Kidney (tissue), 13 donors: ENCODE measurements at regions not wholly inside any gene's neighbourhood (a gene's known extent, or its start where the extent isn't known, plus 50 kb on each side); places are given as distances from the start of the nearest gene placed in this dataset.

ENCODE experiments used
- DNase-seq, 5 donors: peaks; one replicate each; pipeline ENCODE4 v3.0.0-alpha.2; 2013 to 2020
- FAIRE-seq: peaks from 2 replicates; lab custom pipeline; 2012; peaks lifted over from hg19 to GRCh38; lab: Jason Lieb, UNC
- H3K27ac ChIP-seq, 2 donors: one replicate each; pipeline ENCODE4 v1.7.0; 2013; ENCODE audit warnings: low read depth in 2 of 2, low read length in 2 of 2, inconsistent platforms in 1 of 2
- H3K27me3 ChIP-seq: one replicate; pipeline ENCODE4 v1.7.1; 2013; ENCODE audit warnings: low read length, inconsistent platforms; ENCODE audit not compliant: control insufficient read depth, insufficient read depth
- H3K36me3 ChIP-seq, 3 donors: one replicate each; pipeline versions ENCODE4 v1.7.0 to v1.7.1; 2013; ENCODE audit warnings: low read length in 3 of 3, control low read depth in 1 of 3, inconsistent platforms in 1 of 3; ENCODE audit not compliant: insufficient read depth in 3 of 3, control insufficient read depth in 2 of 3
- H3K4me1 ChIP-seq, 3 donors: one replicate each; pipeline versions ENCODE4 v1.7.0 to v1.7.1; 2013; ENCODE audit warnings: low read length in 3 of 3, inconsistent platforms in 1 of 3, low read depth in 1 of 3; ENCODE audit not compliant: control insufficient read depth in 2 of 3, insufficient read depth in 2 of 3
- H3K4me3 ChIP-seq, 3 donors: one replicate each; pipeline versions ENCODE4 v1.7.0 to v1.8.1; 2013; ENCODE audit warnings: low read length in 3 of 3, control low read depth in 1 of 3, inconsistent platforms in 1 of 3
- H3K9ac ChIP-seq, 3 donors: one replicate each; pipeline versions ENCODE4 v1.7.0 to v1.7.1; 2013; ENCODE audit warnings: low read length in 3 of 3, control low read depth in 1 of 3, inconsistent platforms in 1 of 3
- H3K9me3 ChIP-seq, 3 donors: one replicate each; pipeline versions ENCODE4 v1.7.0 to v1.7.1; 2013; ENCODE audit warnings: low read length in 3 of 3, control low read depth in 1 of 3, inconsistent platforms in 1 of 3; ENCODE audit not compliant: control insufficient read depth in 2 of 3, insufficient read depth in 1 of 3
- intact Hi-C: fragments of 100-400 bp; cut with DNase I; formaldehyde crosslinking; loops from one replicate; pipeline ENCODE4 v1.11.1; 2022
- TF ChIP-seq, protein P1 (sequence below): IDR thresholded peaks from 3 replicates; pipeline ENCODE4 v1.5.1; 2012; ENCODE audit warnings: mild to moderate bottlenecking, moderate library complexity, borderline replicate concordance; ENCODE audit not compliant: insufficient read depth; ENCODE audit errors: extremely low read depth
- donor health status: control.
- donor health status: control.
- donor health status: control.
- donor health status: control.
- donor health status: control.
- donor health status: DM: yes; HTN: yes; CAD: no.
- donor health status: Normal renal cell carcinoma (clear cell type).

DNA sequence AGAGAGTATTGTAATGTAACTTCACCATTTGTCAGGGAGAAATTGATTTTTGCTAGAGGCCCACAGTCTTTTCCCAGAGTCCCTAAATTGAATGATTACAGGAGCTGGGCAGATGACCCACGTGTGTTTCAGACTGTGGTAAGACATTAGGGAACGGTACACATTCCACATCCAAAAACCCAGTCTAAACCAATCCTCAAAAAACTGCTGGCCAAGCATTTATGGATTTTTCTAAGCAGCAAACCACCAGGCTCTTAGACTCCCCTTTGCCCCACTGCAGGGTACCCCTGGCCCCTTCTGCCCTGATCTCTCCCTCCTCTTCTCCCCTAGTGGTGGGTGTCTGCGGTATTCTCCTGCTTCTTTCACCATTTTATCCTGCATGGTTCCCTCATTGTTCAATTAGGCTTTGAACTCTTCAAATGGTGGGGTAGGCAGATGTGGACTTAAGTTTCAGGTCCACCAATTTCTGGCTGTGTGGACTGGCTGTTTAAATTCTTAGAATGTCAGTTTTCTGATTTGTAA lies 135.5 kb upstream of the SORCS3 start:
- TF ChIP-seq, protein P1, sequence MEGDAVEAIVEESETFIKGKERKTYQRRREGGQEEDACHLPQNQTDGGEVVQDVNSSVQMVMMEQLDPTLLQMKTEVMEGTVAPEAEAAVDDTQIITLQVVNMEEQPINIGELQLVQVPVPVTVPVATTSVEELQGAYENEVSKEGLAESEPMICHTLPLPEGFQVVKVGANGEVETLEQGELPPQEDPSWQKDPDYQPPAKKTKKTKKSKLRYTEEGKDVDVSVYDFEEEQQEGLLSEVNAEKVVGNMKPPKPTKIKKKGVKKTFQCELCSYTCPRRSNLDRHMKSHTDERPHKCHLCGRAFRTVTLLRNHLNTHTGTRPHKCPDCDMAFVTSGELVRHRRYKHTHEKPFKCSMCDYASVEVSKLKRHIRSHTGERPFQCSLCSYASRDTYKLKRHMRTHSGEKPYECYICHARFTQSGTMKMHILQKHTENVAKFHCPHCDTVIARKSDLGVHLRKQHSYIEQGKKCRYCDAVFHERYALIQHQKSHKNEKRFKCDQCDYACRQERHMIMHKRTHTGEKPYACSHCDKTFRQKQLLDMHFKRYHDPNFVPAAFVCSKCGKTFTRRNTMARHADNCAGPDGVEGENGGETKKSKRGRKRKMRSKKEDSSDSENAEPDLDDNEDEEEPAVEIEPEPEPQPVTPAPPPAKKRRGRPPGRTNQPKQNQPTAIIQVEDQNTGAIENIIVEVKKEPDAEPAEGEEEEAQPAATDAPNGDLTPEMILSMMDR, result no peak
- intact Hi-C loops, result no loop called here
- DNase-seq (no peak), FAIRE-seq (no peak)
- Histone ChIP-seq H3K9me3 (no peaks in the 10 kb centered on the region), H3K27me3 (no peaks in the 10 kb centered on the region), H3K27ac (no peak overlapping the region), H3K4me1 (no peaks in the 10 kb centered on the region), H3K4me3 (no peak overlapping the region), H3K9ac (no peak overlapping the region), H3K36me3 (no peaks in the 10 kb centered on the region)

DNA sequence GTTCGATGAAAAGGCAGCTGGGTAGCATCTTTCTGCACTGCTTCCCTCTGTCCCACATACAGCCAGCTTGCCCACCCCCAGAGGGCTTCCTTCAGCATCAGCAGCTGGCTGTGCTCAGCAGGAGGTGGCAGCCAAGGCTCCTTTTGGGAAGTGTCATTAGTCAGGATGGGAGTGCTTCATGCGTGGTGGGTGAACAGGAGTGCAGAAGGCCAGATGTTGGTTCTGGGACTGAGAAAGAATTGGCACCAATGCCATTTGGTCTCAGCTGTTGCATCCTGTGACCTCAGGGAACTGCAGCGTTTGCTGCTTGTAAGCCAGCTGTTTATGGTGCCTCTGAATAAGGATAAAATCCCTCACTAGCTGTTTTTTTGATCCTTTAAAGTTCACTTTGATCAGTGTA lies 131.1 kb upstream of the SORCS3 start:
- FAIRE-seq, result no peak

DNA sequence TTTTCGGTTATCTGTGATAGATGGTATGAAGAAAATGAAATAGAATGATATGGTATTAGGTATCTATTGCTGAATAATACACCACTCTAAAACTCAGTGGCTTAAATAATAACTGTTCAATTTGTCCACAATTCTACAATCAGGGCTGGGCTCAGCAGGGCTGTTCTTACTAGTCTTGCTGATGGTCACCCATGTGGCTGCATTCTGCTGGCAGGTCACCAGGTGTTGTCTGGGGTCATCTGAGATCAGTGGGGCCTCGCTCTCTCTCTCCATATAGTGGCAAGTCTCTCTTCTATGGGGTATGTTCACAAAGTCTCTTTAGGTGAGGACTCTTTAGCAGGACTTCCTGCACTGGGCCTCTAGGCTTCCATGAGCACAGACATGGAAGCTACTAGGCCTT lies 130.4 kb upstream of the SORCS3 start:
- TF ChIP-seq, protein P1, result no peak
- no peak overlapping the region for H3K9ac ChIP-seq
- no peak for DNase-seq
- intact Hi-C loops, result no loop called here
- no peak overlapping the region for H3K4me3 ChIP-seq
- H3K27me3 ChIP-seq, result no peaks in the 10 kb centered on the region
- no peaks in the 10 kb centered on the region for H3K36me3 ChIP-seq
- no peak for FAIRE-seq
- no peaks in the 10 kb centered on the region for H3K9me3 ChIP-seq
- H3K4me1 ChIP-seq, result no peaks in the 10 kb centered on the region
- H3K27ac ChIP-seq, result no peak overlapping the region

More for the DNA sequence above, 131.1 kb upstream of the SORCS3 start:
- Histone ChIP-seq H3K27ac (no peak overlapping the region), H3K27me3 (no peaks in the 10 kb centered on the region), H3K4me1 (no peaks in the 10 kb centered on the region), H3K9ac (no peak overlapping the region), H3K36me3 (no peaks in the 10 kb centered on the region), H3K9me3 (no peaks in the 10 kb centered on the region), H3K4me3 (no peak overlapping the region)
- no peak for DNase-seq
- TF ChIP-seq, protein P1, result no peak
- intact Hi-C loops, result no loop called here

DNA sequence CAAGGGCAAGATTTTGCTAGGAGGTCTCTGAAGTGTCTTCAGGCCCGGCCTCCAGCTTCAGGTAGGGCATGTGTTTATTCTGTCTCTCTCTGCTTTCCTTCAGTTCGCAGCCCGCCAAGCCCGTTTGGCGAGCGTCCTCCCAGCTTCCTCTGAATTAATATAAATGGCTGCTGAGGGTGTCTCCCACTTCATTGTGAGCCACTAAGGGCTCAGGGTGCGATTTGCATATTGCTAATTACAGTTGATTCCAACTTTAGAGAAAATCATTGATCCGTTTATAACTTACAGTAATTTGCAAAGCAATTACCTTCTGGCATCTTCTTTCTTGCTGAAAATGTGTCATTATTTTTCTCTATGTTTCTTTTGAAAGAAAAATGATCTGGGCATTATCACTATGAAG lies 128.3 kb upstream of the SORCS3 start:
- Histone ChIP-seq H3K9me3 (no peaks in the 10 kb centered on the region), H3K4me3 (no peak overlapping the region), H3K9ac (no peak overlapping the region), H3K36me3 (no peaks in the 10 kb centered on the region), H3K4me1 (no peaks in the 10 kb centered on the region), H3K27ac (no peak overlapping the region), H3K27me3 (no peaks in the 10 kb centered on the region)
- FAIRE-seq (no peak), DNase-seq (no peak)
- TF ChIP-seq, protein P1, result no peak
- intact Hi-C loops, result no loop called here
